ENCODE measurements at regions not wholly inside any gene's neighbourhood (a gene's known extent, or its start where the extent isn't known, plus 50 kb on each side); places are given as distances from the start of the nearest gene placed in this dataset.

DNA sequence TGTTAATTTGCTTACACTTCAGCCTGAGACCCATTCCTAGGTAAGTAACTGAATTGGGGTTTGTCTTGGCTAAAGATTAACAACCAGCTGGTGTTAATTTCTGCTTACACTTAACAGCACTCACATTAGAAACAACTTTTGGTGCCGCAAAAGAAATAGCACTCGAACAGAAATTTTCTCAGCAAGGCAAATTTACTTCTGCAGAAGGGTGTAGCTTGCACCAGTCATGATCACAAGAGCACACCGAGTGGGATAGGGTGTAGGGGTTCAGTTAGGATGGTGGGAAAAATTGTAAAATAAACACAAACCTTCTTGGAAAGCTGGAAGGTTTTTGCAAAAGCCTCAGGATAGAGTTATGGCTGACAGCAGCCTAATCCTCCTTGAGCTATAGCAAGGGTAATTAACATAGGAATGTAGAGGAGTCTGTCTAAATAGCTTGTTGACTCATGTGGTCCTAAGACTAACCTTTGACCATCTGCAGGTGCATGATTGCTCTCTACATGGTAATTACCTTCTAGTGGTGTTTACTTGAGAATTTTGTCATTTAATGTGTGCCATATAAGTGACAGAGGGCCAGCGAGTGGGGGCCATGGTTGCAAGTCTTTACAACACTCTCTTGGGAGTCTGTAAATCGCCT is 67.8 kb upstream of the CDK13 start:
- in situ Hi-C loops (cut with HindIII; ENCODE audit: low sequenced_read_pairs), result loop anchor here (5.0 kb wide), 1 partner anchor 55 kb away; no protein-coding TSS in a partner anchor

GRCh38 chr7:39883812-39884390 is 66.2 kb upstream of the CDK13 start:
- in situ Hi-C loops (cut with HindIII; ENCODE audit: low sequenced_read_pairs), result loop anchor here (5.0 kb wide), 1 partner anchor 57 kb away; no protein-coding TSS in a partner anchor

DNA sequence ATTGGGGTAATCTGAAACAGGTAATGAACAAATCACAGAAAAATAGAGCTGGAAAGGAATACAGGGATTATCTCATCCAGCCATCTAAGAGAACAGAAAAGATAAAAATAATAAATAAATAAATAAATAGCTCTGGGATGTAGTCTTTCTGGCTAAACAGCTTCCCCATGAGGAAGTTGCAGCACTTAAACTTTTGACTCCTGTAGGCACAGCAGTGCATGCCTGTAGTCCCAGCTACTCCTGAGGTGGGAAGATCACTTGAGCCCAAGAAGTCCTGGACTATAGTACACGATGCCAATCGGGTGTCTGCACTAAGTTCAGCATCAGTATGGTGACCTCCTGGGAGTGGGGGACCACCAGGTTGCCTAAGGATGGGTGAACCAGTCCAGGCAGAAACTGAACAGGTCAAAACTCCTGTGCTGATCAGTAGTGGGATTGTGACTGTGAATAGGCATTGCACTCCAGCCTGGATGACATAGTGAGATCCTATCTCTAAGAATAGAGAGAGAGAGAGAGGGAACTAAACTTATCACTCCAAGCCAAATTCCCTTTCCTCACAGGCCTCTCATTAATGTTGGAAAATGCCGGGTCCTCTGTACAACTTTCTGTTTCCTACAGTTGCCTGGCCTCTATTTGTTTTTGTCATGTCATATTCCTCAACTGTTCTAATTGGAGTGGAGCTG is 61.7 kb upstream of the CDK13 start:
- in situ Hi-C loops (cut with HindIII; ENCODE audit: low sequenced_read_pairs), result no loop called here

- in situ Hi-C loops (cut with HindIII; ENCODE audit: low sequenced_read_pairs), result no loop called here
Measured at GRCh38 chr7:39890411-39890810, 59.6 kb upstream of the CDK13 start.

- in situ Hi-C loops (cut with HindIII; ENCODE audit: low sequenced_read_pairs), result no loop called here
Measured at GRCh38 chr7:39891894-39892293, 58.2 kb upstream of the CDK13 start.

GRCh38 chr7:39892361-39892760 is 57.7 kb upstream of the CDK13 start:
- in situ Hi-C loops (cut with HindIII; ENCODE audit: low sequenced_read_pairs), result no loop called here

DNA sequence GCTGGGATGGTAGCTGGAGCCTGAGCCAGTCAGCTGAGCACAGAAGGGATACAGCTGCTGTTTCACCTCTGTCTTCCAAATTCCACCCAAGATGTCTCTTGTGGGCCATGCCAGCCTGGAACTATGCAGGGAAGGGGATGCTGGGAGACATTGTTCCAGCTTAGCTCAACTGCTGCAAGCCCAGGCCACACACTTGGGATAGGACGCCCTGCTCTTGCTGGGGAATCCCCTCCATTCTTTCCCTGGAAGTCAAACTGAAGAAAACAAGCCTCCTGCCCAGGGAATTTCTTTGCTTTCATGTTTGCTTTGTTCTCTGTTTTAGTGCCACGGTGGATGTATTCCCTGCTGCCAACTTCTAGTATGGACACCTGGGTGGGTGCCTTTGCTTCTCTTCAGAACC is 55.2 kb upstream of the CDK13 start:
- in situ Hi-C loops (cut with HindIII; ENCODE audit: low sequenced_read_pairs), result loop anchor here (5.0 kb wide), 2 partner anchors 52 to 172 kb away; no protein-coding TSS in a partner anchor

GRCh38 chr7:39896840-39897239 is 53.2 kb upstream of the CDK13 start:
- in situ Hi-C loops (cut with HindIII; ENCODE audit: low sequenced_read_pairs), result loop anchor here (5.0 kb wide), 2 partner anchors 50 to 170 kb away; no protein-coding TSS in a partner anchor

- in situ Hi-C loops (cut with HindIII; ENCODE audit: low sequenced_read_pairs), result loop anchor here (5.0 kb wide), 2 partner anchors 48 to 168 kb away; no protein-coding TSS in a partner anchor
Measured at GRCh38 chr7:39898867-39899266, 51.2 kb upstream of the CDK13 start.
